Dermis blood vessel endothelial cell (primary cell): ENCODE measurements at regions not wholly inside any gene's neighbourhood (a gene's known extent, or its start where the extent isn't known, plus 50 kb on each side); places are given as distances from the start of the nearest gene placed in this dataset.
"Not testable (repeated sequence)": the region's sequence is repeated elsewhere in the genome, so short reads cannot be mapped to it uniquely, and the experiment has no call there.

Experiments
- DNase-seq: peaks from one replicate; pipeline ENCODE4 v3.0.0; 2010

GRCh38 chr7:82562716-82563404 lies 119.3 kb upstream of the CACNA2D1 start:
- DNase-seq: no peak

- peak; percentile 64 for DNase-seq
Measured at GRCh38 chr7:82559193-82559805, 115.7 kb upstream of the CACNA2D1 start.

- DNase-seq: no peak
Measured at GRCh38 chr7:82549616-82550285, 106.2 kb upstream of the CACNA2D1 start.

GRCh38 chr7:82548141-82548688 lies 104.6 kb upstream of the CACNA2D1 start:
- no peak for DNase-seq

- no peak for DNase-seq
Measured at GRCh38 chr7:82542665-82543064, 99.1 kb upstream of the CACNA2D1 start.

- no peak for DNase-seq
Measured at GRCh38 chr7:82539969-82540368, 96.4 kb upstream of the CACNA2D1 start.

- DNase-seq: peak; percentile 25
Measured at GRCh38 chr7:82534684-82535083, 91.1 kb upstream of the CACNA2D1 start.

- DNase-seq: no peak
Measured at GRCh38 chr7:82530361-82530760, 86.8 kb upstream of the CACNA2D1 start.

- DNase-seq: no peak
Measured at GRCh38 chr7:82528577-82529310, 85.2 kb upstream of the CACNA2D1 start.

- DNase-seq: no peak
Measured at GRCh38 chr7:82527851-82528250, 84.3 kb upstream of the CACNA2D1 start.

- DNase-seq: no peak
Measured at GRCh38 chr7:82521906-82522445, 78.4 kb upstream of the CACNA2D1 start.

GRCh38 chr7:82517050-82517449 lies 73.5 kb upstream of the CACNA2D1 start:
- no peak for DNase-seq

- DNase-seq: no peak
Measured at GRCh38 chr7:82511542-82511941, 68.0 kb upstream of the CACNA2D1 start.

GRCh38 chr7:82507976-82508677 lies 64.5 kb upstream of the CACNA2D1 start:
- no peak for DNase-seq

GRCh38 chr7:82507365-82507975 lies 63.9 kb upstream of the CACNA2D1 start:
- no peak for DNase-seq

GRCh38 chr7:82506702-82507101 lies 63.1 kb upstream of the CACNA2D1 start:
- DNase-seq: no peak

- no peak for DNase-seq
Measured at GRCh38 chr7:82506208-82506607, 62.6 kb upstream of the CACNA2D1 start.

GRCh38 chr7:82501346-82501745 lies 57.8 kb upstream of the CACNA2D1 start:
- no peak for DNase-seq

GRCh38 chr7:82499546-82499945 lies 56.0 kb upstream of the CACNA2D1 start:
- not testable (repeated sequence) for DNase-seq

GRCh38 chr7:82494420-82494819 lies 50.8 kb upstream of the CACNA2D1 start:
- no peak for DNase-seq
